ENCODE measurements at regions not wholly inside any gene's neighbourhood (a gene's known extent, or its start where the extent isn't known, plus 50 kb on each side); places are given as distances from the start of the nearest gene placed in this dataset.
A peak's percentile ranks its signal among the peaks of the same experiment; 100 is the strongest.

- no peak for DNase-seq (ENCODE audit: low read depth)
Observed at GRCh38 chr12:92650228-92650822, 52.5 kb upstream of the PLEKHG7 start.

DNA sequence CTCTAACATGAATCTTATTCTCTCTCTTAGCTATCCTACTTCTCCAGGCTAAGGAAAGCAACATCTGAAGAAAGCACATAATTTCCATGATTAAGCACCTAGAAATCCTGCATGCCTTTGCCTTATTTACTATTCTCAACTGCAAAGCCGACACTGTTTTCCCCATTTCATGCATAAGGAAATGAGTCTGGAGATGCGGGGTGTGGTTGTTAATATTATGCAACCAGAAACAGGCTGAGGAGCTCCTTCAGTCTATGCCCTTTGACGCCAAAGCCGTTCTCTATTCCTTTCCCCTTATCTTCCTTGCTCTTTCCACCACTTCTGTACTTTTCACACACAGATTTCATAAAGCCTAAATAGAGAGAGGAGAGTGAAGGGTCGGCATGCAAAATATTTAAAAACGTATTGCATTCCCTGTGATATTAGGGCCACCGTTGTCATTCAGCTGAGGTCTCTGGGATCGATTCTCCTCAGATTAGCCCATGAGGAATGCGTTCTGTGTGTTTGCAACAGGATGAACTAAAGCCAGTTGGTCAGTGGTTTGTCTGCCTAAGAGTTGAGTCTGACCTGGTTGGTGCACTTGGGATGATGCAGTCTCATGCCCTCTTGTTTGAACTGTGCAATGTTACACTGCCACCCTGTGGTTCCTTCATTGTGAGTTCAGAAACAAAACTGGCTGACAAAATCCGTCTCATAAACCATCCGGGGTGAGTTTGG, 53.1 kb upstream of the PLEKHG7 start:
- peak; percentile 7 for DNase-seq (ENCODE audit: low read depth)

- DNase-seq (ENCODE audit: low read depth): no peak
Observed at GRCh38 chr12:92648242-92649031, 54.4 kb upstream of the PLEKHG7 start.

DNA sequence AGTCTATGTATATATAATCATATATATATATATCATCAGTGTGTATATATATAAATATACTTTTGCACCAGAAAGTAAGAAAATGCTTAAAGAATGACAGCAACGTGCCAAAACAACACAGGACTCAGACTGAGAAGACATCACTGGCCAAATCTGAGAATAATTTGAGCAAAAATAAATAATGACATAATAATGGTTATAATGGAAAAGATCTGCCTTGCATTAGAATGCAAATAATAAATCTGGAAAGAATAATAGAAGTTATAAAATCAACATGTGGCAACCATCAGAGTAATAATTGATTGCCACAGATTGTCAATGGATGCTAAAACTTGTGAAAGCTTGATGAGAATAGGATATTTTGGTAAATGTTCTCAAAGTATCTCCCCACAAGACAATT, 61.5 kb upstream of the PLEKHG7 start:
- DNase-seq (ENCODE audit: low read depth): no peak

GRCh38 chr12:92640691-92641090, 62.1 kb upstream of the PLEKHG7 start:
- DNase-seq (ENCODE audit: low read depth): no peak

DNA sequence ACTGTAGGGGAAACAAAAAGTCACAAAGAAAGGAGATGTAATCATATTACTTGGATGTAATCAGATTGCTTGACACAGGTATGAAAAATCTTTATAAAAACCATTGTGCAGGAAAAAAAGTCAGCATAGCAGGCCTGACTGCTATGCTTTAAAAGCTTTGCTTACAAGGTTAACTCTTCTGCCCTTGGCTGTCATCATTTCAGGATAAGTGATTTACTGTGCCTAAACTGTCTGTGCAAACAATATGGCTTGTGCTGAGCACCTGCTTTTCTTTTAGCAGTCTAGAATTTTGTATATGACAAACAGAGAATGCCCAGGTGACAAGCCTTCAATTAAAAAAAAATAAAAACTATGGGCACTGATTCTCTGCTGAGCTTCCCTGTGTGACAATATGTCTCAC, 63.8 kb upstream of the PLEKHG7 start:
- DNase-seq (ENCODE audit: low read depth): no peak

- no peak for DNase-seq (ENCODE audit: low read depth)
Observed at GRCh38 chr12:92634730-92635129, 68.1 kb upstream of the PLEKHG7 start.

DNA sequence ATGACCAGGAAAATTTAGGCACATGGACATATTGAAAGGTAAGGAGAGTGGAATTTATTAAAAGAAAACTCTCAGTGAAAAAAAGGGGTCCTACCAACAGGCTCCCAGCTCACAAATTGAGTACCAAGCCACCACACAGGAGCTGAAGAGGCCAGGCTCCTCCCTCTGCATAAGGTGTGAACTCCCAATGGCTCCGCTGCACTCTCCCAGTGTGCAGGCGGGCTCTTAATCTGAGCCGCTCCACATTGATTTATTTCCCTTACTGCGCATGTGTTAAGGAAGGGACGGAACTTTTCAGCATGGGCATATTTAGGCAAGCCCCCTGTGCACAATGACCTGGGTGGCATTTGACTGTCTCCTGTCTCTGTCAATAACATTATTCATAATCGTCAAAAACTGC, 68.6 kb upstream of the PLEKHG7 start:
- no peak for DNase-seq (ENCODE audit: low read depth)

GRCh38 chr12:92630968-92631367, 71.8 kb upstream of the PLEKHG7 start:
- DNase-seq (ENCODE audit: low read depth): no peak

GRCh38 chr12:92629349-92630065, 73.3 kb upstream of the PLEKHG7 start:
- no peak for DNase-seq (ENCODE audit: low read depth)

DNA sequence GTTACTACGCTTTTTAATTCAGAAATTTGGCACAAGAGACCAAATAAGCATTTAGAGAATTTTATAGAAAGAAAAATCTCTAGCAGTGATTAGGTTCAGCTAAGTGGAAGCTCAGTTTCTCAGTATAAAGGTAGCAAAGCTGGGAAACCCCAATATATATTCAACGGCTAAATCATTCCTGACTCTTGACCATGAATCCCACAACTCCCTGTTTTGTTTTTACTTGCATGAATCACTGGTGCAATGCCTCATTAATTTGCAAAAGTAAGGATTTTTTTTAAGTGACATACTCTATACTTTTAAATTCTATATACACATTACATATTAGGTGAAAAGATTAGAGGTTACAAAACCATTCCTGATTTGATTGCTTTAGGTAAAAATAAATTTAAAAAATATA, 74.3 kb upstream of the PLEKHG7 start:
- no peak for DNase-seq (ENCODE audit: low read depth)

DNA sequence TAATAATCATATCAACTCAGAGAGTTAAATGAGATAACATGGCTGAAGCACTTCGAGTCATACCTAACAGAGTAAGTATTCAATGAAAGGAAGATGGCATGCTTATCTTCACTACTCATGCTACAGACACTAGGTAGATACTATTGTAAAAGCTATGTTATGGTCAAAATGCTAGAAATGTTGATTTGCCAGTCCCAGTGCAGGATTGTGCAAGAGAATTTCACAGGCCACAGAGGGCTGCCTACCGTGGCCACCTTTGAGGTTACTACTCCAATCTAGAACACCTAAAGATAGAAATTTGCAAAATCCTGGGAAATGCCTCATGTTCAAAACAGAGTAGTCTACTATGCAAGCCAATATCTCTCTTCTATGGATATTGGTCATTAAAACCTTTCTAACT, 75.3 kb upstream of the PLEKHG7 start:
- no peak for DNase-seq (ENCODE audit: low read depth)

- no peak for DNase-seq (ENCODE audit: low read depth)
Observed at GRCh38 chr12:92625639-92626310, 77.0 kb upstream of the PLEKHG7 start.

DNA sequence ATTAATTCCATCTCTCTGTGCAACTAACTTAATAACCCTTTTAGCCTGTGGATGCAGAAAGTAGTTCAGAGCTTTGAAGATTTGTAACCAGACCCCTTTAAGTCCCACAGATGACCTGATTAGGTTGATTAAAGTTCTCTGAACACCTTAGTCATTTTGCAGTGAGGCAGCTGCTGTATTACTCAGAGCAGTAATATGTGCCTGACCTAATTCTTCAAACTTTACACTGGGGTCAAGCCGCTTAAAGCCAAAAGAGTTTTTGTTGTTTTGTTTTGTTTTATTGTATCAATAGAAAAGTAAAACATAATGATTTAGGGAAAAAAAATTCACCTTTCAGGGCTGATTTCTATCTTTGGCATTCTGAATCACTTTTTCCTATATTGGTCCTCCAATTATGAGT, 78.6 kb upstream of the PLEKHG7 start:
- DNase-seq (ENCODE audit: low read depth): no peak

- DNase-seq (ENCODE audit: low read depth): no peak
Observed at GRCh38 chr12:92623386-92623785, 79.4 kb upstream of the PLEKHG7 start.

GRCh38 chr12:92621833-92622232, 81.0 kb upstream of the PLEKHG7 start:
- no peak for DNase-seq (ENCODE audit: low read depth)

- no peak for DNase-seq (ENCODE audit: low read depth)
Observed at GRCh38 chr12:92621312-92621711, 81.5 kb upstream of the PLEKHG7 start.

GRCh38 chr12:92619730-92620684, 82.8 kb upstream of the PLEKHG7 start:
- no peak for DNase-seq (ENCODE audit: low read depth)

DNA sequence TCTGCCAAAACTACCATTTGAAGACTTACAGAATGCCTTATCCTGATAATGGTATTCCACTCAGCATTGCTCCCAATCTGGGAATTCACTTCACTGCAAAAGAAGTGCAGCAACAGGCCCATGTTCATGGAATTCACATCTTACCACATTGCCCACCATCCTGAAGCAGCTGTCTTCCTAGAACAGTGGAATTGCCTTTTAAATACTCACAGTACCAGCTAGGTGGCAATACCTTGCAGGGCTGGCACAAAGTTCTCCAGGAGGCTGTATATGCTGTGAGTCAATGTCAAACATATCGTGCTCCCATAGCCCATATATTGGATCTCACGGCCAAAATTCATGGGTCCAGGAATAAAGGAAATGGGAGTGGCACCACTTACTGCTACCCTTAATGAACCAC, 83.8 kb upstream of the PLEKHG7 start:
- DNase-seq (ENCODE audit: low read depth): no peak

- no peak for DNase-seq (ENCODE audit: low read depth)
Observed at GRCh38 chr12:92615703-92616102, 87.1 kb upstream of the PLEKHG7 start.

DNA sequence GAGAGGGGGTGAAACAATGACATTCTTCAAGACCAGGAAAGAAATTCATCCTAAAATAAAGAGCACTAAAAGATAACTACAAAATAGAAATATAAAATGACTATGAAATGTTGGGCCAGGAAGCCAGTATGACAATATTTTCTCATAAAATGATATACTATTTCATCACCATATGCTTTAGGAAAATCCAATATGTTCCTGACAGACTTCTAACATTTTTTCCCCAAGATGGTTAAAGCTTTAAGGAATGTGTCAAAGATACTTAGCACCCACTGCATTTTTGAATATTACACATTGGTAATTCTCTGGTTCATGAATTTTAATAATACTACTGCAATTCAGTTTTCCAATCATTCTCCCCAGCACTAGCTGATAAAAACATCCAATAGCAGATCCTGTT, 87.7 kb upstream of the PLEKHG7 start:
- no peak for DNase-seq (ENCODE audit: low read depth)

All from stimulated activated CD8-positive, alpha-beta memory T cell treated with anti-CD3 and anti-CD28 coated beads, Interleukin-15, amount 100 ng/mL, for 24 hours (primary cell).